ENCODE measurements at regions not wholly inside any gene's neighbourhood (a gene's known extent, or its start where the extent isn't known, plus 50 kb on each side); places are given as distances from the start of the nearest gene placed in this dataset.

DNA sequence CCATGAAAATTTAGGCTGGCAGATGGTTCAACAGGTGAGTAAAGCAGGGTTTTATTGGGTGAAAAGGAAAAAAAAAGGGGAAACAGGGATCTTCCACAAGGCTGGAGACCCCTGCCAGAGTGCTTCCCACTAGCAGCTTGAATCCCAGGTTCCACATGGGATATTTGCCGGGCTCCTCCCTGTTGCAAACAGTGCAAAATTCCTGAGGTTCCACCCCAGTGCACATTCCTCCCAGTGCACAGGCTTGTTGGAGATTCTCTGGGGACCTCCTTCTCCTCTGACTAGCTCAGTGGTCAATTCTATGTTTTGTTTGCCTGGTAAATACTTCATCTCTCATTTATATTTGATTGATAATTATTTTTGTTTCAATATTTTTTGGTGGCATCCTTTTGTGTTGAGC, 66.4 kb upstream of the UGT2B15 start:
- Mint-ChIP-seq H3K4me3 (no peak overlapping the region), H3K9me3 (peaks cover 17% of the 10 kb centered on the region), H3K27me3 (ENCODE audit: low read depth) (no peaks in the 10 kb centered on the region), H3K4me1 (peaks cover 29% of the 10 kb centered on the region), H3K36me3 (no peaks in the 10 kb centered on the region), H3K27ac (no peak overlapping the region)
- DNase-seq (ENCODE audit: low spot score in 2 of 2, unreplicated experiment in 2 of 2) = no peak
- TF ChIP-seq, protein P1, sequence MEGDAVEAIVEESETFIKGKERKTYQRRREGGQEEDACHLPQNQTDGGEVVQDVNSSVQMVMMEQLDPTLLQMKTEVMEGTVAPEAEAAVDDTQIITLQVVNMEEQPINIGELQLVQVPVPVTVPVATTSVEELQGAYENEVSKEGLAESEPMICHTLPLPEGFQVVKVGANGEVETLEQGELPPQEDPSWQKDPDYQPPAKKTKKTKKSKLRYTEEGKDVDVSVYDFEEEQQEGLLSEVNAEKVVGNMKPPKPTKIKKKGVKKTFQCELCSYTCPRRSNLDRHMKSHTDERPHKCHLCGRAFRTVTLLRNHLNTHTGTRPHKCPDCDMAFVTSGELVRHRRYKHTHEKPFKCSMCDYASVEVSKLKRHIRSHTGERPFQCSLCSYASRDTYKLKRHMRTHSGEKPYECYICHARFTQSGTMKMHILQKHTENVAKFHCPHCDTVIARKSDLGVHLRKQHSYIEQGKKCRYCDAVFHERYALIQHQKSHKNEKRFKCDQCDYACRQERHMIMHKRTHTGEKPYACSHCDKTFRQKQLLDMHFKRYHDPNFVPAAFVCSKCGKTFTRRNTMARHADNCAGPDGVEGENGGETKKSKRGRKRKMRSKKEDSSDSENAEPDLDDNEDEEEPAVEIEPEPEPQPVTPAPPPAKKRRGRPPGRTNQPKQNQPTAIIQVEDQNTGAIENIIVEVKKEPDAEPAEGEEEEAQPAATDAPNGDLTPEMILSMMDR (IDR thresholded peaks at IDR 0.05; ENCODE audit: unreplicated experiment) = no peak

DNA sequence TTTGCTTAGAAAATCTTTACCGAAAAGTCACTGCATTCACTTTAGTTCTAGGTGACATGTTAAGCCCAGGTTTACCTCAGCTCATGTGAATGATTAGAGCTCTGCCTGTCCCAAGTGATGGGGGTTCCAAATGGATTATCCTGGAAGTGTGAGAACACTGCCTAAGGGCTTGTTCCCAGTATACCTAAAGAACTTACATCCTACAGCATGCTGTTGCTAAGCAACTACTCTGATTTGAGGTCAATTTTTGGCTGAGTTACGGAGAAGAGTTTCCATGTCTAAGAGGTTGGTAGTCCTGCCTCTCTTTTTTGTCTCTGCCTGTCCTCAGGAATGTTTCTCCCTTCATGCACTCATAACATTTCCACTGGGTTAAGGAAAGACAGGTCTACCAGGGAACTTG, 67.6 kb upstream of the UGT2B15 start:
- DNase-seq (ENCODE audit: low spot score in 2 of 2, unreplicated experiment in 2 of 2) = no peak
- TF ChIP-seq, protein P1 (IDR thresholded peaks at IDR 0.05; ENCODE audit: unreplicated experiment) = no peak
- peaks cover 22% of the 10 kb centered on the region for H3K9me3 Mint-ChIP-seq
- peaks cover 23% of the 10 kb centered on the region for H3K4me1 Mint-ChIP-seq
- H3K27me3 Mint-ChIP-seq (ENCODE audit: low read depth) = no peaks in the 10 kb centered on the region
- H3K4me3 Mint-ChIP-seq = no peak overlapping the region
- H3K36me3 Mint-ChIP-seq = no peaks in the 10 kb centered on the region
- no peak overlapping the region for H3K27ac Mint-ChIP-seq

DNA sequence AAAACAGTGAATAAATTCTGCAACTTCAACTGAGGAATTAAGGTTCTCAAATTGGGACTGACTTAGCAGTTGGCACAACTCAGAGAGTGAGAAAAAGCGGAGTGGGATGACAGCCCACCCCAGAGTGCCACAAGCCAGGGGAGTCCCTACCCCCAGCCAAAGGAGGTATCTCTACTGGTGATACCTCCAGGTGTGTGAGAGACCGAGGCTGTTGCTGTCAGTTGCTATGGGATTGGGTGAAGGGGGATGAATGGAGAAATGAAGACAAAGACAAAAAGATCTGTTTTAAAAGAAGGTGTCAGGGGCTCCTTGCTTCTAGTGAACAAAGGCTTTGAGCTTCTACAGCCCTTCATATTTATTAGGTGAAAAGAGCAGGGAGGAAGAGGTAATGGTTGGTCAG, 71.4 kb upstream of the UGT2B10 start:
- Mint-ChIP-seq H3K4me1 (peaks cover 5% of the 10 kb centered on the region), H3K36me3 (no peaks in the 10 kb centered on the region), H3K4me3 (no peak overlapping the region), H3K27ac (no peak overlapping the region), H3K9me3 (peaks cover 5% of the 10 kb centered on the region), H3K27me3 (ENCODE audit: low read depth) (no peaks in the 10 kb centered on the region)
- DNase-seq (ENCODE audit: low spot score in 2 of 2, unreplicated experiment in 2 of 2) = no peak
- TF ChIP-seq, protein P1 (IDR thresholded peaks at IDR 0.05; ENCODE audit: unreplicated experiment) = no peak

DNA sequence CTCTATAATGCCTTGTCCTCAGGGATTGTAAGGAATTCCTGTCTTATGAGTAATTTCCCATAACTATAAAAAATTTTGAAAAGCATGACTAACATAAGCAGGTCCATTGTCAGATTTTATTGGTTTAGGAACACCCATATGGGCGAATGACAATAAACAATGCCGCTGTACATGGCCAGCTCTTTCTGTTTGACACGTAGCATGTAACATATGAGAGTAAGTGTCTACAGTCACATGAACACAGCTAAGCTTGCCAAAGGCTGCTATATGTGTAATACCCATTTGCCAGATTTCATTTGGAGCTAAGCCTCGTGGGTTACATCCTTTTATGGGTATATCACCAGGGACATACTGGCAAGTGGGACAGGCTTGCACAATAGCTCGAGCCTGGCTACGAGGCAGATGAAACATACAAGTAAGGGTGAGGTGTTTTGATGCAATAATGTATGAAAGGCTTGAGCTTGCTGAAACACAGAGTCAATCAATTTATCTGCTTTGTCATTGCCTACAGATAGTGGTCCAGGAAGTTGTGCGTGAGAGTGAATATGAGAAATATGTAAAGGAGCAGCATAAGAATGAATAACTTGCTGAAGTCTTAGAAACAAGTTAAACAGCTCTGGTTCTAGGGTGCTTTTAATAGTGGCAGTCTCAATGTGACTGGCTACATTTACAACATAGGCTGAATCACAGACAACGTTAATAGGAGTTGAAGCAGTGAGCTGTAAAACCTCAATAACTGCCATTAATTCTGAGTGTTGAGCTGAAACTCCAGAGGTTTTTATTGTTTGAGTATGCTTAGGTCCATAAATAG, 67.4 kb upstream of the UGT2B10 start:
- TF ChIP-seq, protein P1 (IDR thresholded peaks at IDR 0.05; ENCODE audit: unreplicated experiment) = no peak
- peaks cover 5% of the 10 kb centered on the region for H3K4me1 Mint-ChIP-seq
- no peaks in the 10 kb centered on the region for H3K27me3 Mint-ChIP-seq (ENCODE audit: low read depth)
- no peak for DNase-seq (ENCODE audit: low spot score in 2 of 2, unreplicated experiment in 2 of 2)
- no peak overlapping the region for H3K27ac Mint-ChIP-seq
- H3K9me3 Mint-ChIP-seq = peaks cover 4% of the 10 kb centered on the region
- H3K36me3 Mint-ChIP-seq = no peaks in the 10 kb centered on the region
- no peak overlapping the region for H3K4me3 Mint-ChIP-seq

DNA sequence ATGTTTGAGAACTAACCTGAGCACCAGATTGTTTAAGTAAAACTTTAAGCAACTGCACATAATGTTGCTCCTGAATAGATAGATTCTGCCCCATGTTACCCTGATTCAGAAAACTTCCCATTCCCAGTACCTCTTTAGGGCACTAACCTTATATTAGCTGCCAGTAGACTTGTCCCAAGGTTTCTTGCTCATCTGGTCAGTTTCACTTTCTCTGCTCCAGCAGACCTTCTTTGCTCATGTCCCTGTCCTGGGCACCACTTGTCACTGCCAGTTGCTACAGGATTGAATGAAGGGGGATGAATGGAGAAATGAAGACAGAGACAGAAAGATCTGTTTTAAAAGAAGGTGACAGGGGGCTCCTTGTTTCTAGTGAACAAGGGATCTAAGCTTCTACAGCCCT, 65.2 kb upstream of the UGT2B10 start:
- H3K27ac Mint-ChIP-seq = no peak overlapping the region
- H3K4me3 Mint-ChIP-seq = no peak overlapping the region
- H3K9me3 Mint-ChIP-seq = peaks cover 6% of the 10 kb centered on the region
- no peaks in the 10 kb centered on the region for H3K36me3 Mint-ChIP-seq
- DNase-seq (ENCODE audit: low spot score in 2 of 2, unreplicated experiment in 2 of 2) = no peak
- H3K27me3 Mint-ChIP-seq (ENCODE audit: low read depth) = no peaks in the 10 kb centered on the region
- TF ChIP-seq, protein P1 (IDR thresholded peaks at IDR 0.05; ENCODE audit: unreplicated experiment) = no peak
- H3K4me1 Mint-ChIP-seq = peaks cover 5% of the 10 kb centered on the region

Measured in mesothelial cell of epicardium (in vitro differentiated cells).